ENCODE measurements at regions not wholly inside any gene's neighbourhood (a gene's known extent, or its start where the extent isn't known, plus 50 kb on each side); places are given as distances from the start of the nearest gene placed in this dataset.

DNA sequence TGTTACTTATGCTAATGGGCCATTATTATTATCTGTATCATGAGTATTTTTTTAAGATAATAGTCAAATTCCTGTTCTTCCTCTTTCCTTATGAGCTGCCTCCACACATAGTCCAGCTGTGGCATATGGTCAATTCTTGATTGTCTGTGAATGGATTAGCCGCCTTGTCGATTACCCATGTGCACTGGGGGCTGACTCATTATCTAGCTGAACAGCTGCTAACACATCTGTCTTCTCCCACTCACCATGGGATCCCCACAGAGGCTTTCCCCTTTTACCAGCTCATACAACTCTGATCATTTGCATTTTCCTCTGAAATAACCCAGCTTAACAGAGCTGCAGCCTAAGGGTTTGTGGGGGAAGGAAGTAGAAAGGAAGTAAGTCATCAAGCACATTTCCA is 915.0 kb downstream of the CDH11 start:
- TF ChIP-seq, protein P1, sequence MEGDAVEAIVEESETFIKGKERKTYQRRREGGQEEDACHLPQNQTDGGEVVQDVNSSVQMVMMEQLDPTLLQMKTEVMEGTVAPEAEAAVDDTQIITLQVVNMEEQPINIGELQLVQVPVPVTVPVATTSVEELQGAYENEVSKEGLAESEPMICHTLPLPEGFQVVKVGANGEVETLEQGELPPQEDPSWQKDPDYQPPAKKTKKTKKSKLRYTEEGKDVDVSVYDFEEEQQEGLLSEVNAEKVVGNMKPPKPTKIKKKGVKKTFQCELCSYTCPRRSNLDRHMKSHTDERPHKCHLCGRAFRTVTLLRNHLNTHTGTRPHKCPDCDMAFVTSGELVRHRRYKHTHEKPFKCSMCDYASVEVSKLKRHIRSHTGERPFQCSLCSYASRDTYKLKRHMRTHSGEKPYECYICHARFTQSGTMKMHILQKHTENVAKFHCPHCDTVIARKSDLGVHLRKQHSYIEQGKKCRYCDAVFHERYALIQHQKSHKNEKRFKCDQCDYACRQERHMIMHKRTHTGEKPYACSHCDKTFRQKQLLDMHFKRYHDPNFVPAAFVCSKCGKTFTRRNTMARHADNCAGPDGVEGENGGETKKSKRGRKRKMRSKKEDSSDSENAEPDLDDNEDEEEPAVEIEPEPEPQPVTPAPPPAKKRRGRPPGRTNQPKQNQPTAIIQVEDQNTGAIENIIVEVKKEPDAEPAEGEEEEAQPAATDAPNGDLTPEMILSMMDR (IDR thresholded peaks at IDR 0.05), result no peak
- no peak for TF ChIP-seq POLR2A (IDR thresholded peaks at IDR 0.05)
